HCT116 (cell line): ENCODE measurements at regions not wholly inside any gene's neighbourhood (a gene's known extent, or its start where the extent isn't known, plus 50 kb on each side); places are given as distances from the start of the nearest gene placed in this dataset.

Source experiments
- CEBPB ChIP-seq: IDR thresholded peaks from 2 replicates; pipeline ENCODE4 v1.6.1; 2012; ENCODE audit warnings: low read depth
- CTCF ChIP-seq, 3 experiments: fragments of 200-600 bp in 1 of 3; sonication (generic) in 1 of 3; IDR thresholded peaks in 2 of 3; conservative IDR thresholded peaks in 1 of 3; 2 replicates each; pipeline ENCODE4 v1.5.1; 2012 to 2017; ENCODE audit warnings: low read depth in 2 of 3, low read length in 2 of 3, antibody characterized with exemption in 1 of 3, borderline replicate concordance in 1 of 3, control low read depth in 1 of 3, mild to moderate bottlenecking in 1 of 3, mixed read lengths in 1 of 3, mixed run types in 1 of 3, moderate library complexity in 1 of 3; ENCODE audit not compliant: insufficient read depth in 1 of 3
- EZH2phosphoT487 ChIP-seq: fragments of 200-600 bp; IDR thresholded peaks from 2 replicates; pipeline ENCODE4 v1.6.1; 2018; ENCODE audit warnings: antibody characterized with exemption, borderline replicate concordance
- SIN3A ChIP-seq: IDR thresholded peaks from 2 replicates; pipeline ENCODE4 v1.6.1; 2012; ENCODE audit warnings: low read depth
- ZFX ChIP-seq: fragments of 450-650 bp; IDR thresholded peaks from 2 replicates; pipeline ENCODE4 v1.6.1; 2017
- ZNF274 ChIP-seq: fragments of 200-500 bp; sonication (Bioruptor generic); IDR thresholded peaks from 2 replicates; pipeline ENCODE4 v1.6.1; 2014; ENCODE audit warnings: mild to moderate bottlenecking, low read depth, low read length, inconsistent platforms

GRCh38 chr12:45601390-45601789 lies 128.1 kb upstream of the ARID2 start:
- TF ChIP-seq EZH2phosphoT487 (no peak), CEBPB (no peak), CTCF (IDR thresholded peaks at IDR 0.05 in 2 of 3, conservative IDR thresholded peaks at IDR 0.05 in 1 of 3; ENCODE audit: borderline replicate concordance in 1 of 3, insufficient read depth in 1 of 3, low read depth in 2 of 3, low read length in 2 of 3) (no peak), SIN3A (no peak), ZFX (no peak), ZNF274 (no peak)
